ENCODE measurements at regions not wholly inside any gene's neighbourhood (a gene's known extent, or its start where the extent isn't known, plus 50 kb on each side); places are given as distances from the start of the nearest gene placed in this dataset.

GRCh38 chr18:68270017-68270416, 444.9 kb downstream of the TMX3 start:
- no peak for TF ChIP-seq EZH2phosphoT487 (IDR thresholded peaks at IDR 0.05; ENCODE audit: insufficient read depth, low read depth)
- TF ChIP-seq EZH2 (IDR thresholded peaks at IDR 0.05; ENCODE audit: insufficient read depth, poor library complexity, severe bottlenecking), result no peak

Measured in GM23248 (cell line).